ENCODE measurements at regions not wholly inside any gene's neighbourhood (a gene's known extent, or its start where the extent isn't known, plus 50 kb on each side); places are given as distances from the start of the nearest gene placed in this dataset.

GRCh38 chr3:161894657-161895056 is 398.0 kb downstream of the OTOL1 start:
- intact Hi-C loops (cut with micrococcal nuclease; ENCODE audit: unreplicated experiment) = no loop called here
- no peaks in the 10 kb centered on the region for H3K36me3 ChIP-seq (ENCODE audit: insufficient read depth, low read length, poor library complexity, severe bottlenecking)
- no peaks in the 10 kb centered on the region for H3K27me3 ChIP-seq (replicated peaks; ENCODE audit: insufficient read depth, low read depth, low read length, poor library complexity)
- no peaks in the 10 kb centered on the region for H3K9me3 ChIP-seq (ENCODE audit: low read depth, low read length, poor library complexity, severe bottlenecking)
- ChIA-PET CTCF (no interaction called here), POLR2A (ENCODE audit: low non-redundant PET) (no interaction called here)
- TF ChIP-seq EZH2 (IDR thresholded peaks at IDR 0.05; ENCODE audit: borderline replicate concordance, low read depth, low read length, poor library complexity, severe bottlenecking) (no peak), CTCF (conservative IDR thresholded peaks at IDR 0.05; ENCODE audit: low read depth, low read length) (no peak)
- BruUV-seq (replicated peaks) = no TSS peak
- no peak for DNase-seq (ENCODE audit: low spot score)
- no peaks in the 10 kb centered on the region for H3K4me1 ChIP-seq (ENCODE audit: insufficient read depth, low read length, poor library complexity, severe bottlenecking)
- H3K27ac ChIP-seq (ENCODE audit: low read depth, low read length, poor library complexity, severe bottlenecking) = no peak overlapping the region
- no peak overlapping the region for H3K4me3 ChIP-seq (ENCODE audit: low read depth, low read length, poor library complexity, severe bottlenecking)

GRCh38 chr3:161905520-161906132 is 409.0 kb downstream of the OTOL1 start:
- ChIA-PET CTCF (interaction anchor here (0.6 kb wide), 1 partner anchor 9 kb away, joined by 4 read pairs; no protein-coding TSS in a partner anchor), POLR2A (ENCODE audit: low non-redundant PET) (no interaction called here)
- no peaks in the 10 kb centered on the region for H3K9me3 ChIP-seq (ENCODE audit: low read depth, low read length, poor library complexity, severe bottlenecking)
- no peak overlapping the region for H3K27ac ChIP-seq (ENCODE audit: low read depth, low read length, poor library complexity, severe bottlenecking)
- H3K27me3 ChIP-seq (replicated peaks; ENCODE audit: insufficient read depth, low read depth, low read length, poor library complexity) = no peaks in the 10 kb centered on the region
- intact Hi-C loops (cut with micrococcal nuclease; ENCODE audit: unreplicated experiment) = no loop called here
- H3K4me3 ChIP-seq (ENCODE audit: low read depth, low read length, poor library complexity, severe bottlenecking) = no peak overlapping the region
- TF ChIP-seq EZH2 (IDR thresholded peaks at IDR 0.05; ENCODE audit: borderline replicate concordance, low read depth, low read length, poor library complexity, severe bottlenecking) = no peak
- H3K36me3 ChIP-seq (ENCODE audit: insufficient read depth, low read length, poor library complexity, severe bottlenecking) = no peaks in the 10 kb centered on the region
- no peaks in the 10 kb centered on the region for H3K4me1 ChIP-seq (ENCODE audit: insufficient read depth, low read length, poor library complexity, severe bottlenecking)
- DNase-seq (ENCODE audit: low spot score) = no peak
- BruUV-seq (replicated peaks) = no TSS peak

GRCh38 chr3:161913786-161914389 is 417.3 kb downstream of the OTOL1 start:
- Histone ChIP-seq H3K9me3 (ENCODE audit: low read depth, low read length, poor library complexity, severe bottlenecking) (no peaks in the 10 kb centered on the region), H3K4me3 (ENCODE audit: low read depth, low read length, poor library complexity, severe bottlenecking) (no peak overlapping the region), H3K4me1 (ENCODE audit: insufficient read depth, low read length, poor library complexity, severe bottlenecking) (peaks cover 25% of the 10 kb centered on the region), H3K27ac (ENCODE audit: low read depth, low read length, poor library complexity, severe bottlenecking) (no peak overlapping the region), H3K36me3 (ENCODE audit: insufficient read depth, low read length, poor library complexity, severe bottlenecking) (no peaks in the 10 kb centered on the region), H3K27me3 (replicated peaks; ENCODE audit: insufficient read depth, low read depth, low read length, poor library complexity) (no peaks in the 10 kb centered on the region)
- CTCF ChIA-PET = no interaction called here
- POLR2A ChIA-PET (ENCODE audit: low non-redundant PET) = no interaction called here
- intact Hi-C loops (cut with micrococcal nuclease; ENCODE audit: unreplicated experiment) = loop anchor here (2.0 to 10.0 kb wide), 7 partner anchors 62 to 1701 kb away; no protein-coding TSS in a partner anchor
- peak; percentile 33 for DNase-seq (ENCODE audit: low spot score)
- TF ChIP-seq CTCF (conservative IDR thresholded peaks at IDR 0.05; ENCODE audit: low read depth, low read length) (no peak), EZH2 (IDR thresholded peaks at IDR 0.05; ENCODE audit: borderline replicate concordance, low read depth, low read length, poor library complexity, severe bottlenecking) (no peak)
- BruUV-seq (replicated peaks) = no TSS peak

Data from A673 (cell line).